ENCODE measurements at regions not wholly inside any gene's neighbourhood (a gene's known extent, or its start where the extent isn't known, plus 50 kb on each side); places are given as distances from the start of the nearest gene placed in this dataset.

DNA sequence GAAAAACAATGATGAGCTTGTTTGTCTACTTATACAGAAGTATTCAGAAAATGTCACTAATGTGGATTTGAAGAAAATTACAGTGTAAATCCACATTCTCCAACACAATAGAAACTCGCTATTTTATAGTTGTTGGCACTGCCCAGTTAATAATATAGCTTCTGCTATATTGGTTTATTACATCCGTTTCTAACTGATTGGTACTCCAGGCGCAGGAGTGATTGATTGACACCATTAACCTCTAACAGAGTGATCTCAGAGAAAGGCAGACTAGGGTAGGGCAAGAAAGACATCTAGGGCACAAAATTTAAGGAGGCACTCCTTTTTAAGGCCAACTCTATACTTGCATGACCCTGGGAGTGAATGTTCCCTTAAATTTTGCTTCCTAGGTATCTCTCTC lies 84.0 kb upstream of the MIER3 start:
- no peak overlapping the region for H3K4me3 Mint-ChIP-seq
- H3K4me1 Mint-ChIP-seq (ENCODE audit: low read depth) = peaks cover 4% of the 10 kb centered on the region
- DNase-seq = no peak
- intact Hi-C loops (cut with micrococcal nuclease) = no loop called here
- H3K27ac Mint-ChIP-seq = no peak overlapping the region
- H3K27me3 Mint-ChIP-seq (ENCODE audit: low read depth) = peaks cover 2% of the 10 kb centered on the region
- no peaks in the 10 kb centered on the region for H3K36me3 Mint-ChIP-seq (ENCODE audit: low read depth)
- no peaks in the 10 kb centered on the region for H3K9me3 Mint-ChIP-seq
- CTCF ChIA-PET = no interaction called here

DNA sequence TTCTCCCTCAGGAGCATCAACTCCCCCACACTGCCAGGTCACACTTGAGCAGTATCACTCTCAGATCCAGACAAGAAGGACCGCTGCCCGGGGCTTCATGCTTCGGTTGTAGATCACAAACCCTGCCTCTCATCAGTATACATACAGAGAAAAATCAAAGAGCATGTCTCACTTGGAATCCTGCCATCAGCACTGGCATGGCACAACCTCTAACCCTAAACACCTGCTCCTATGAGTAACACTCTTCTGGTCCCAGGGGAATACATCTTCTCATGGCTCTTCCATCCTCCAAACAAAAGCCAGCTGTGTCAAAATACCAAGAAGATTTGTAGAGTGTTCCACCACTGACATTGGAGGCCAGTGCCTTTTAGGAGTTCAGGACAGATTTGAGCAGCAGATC lies 84.8 kb upstream of the MIER3 start:
- Mint-ChIP-seq H3K4me1 (ENCODE audit: low read depth) (no peaks in the 10 kb centered on the region), H3K9me3 (no peaks in the 10 kb centered on the region), H3K36me3 (ENCODE audit: low read depth) (no peaks in the 10 kb centered on the region), H3K27ac (no peak overlapping the region), H3K27me3 (ENCODE audit: low read depth) (peaks cover 2% of the 10 kb centered on the region), H3K4me3 (no peak overlapping the region)
- CTCF ChIA-PET = interaction anchor here (0.5 to 0.9 kb wide), 2 partner anchors 78 to 1088 kb away, joined by 3 to 5 read pairs; no protein-coding TSS in a partner anchor
- no peak for DNase-seq
- intact Hi-C loops (cut with micrococcal nuclease) = no loop called here

DNA sequence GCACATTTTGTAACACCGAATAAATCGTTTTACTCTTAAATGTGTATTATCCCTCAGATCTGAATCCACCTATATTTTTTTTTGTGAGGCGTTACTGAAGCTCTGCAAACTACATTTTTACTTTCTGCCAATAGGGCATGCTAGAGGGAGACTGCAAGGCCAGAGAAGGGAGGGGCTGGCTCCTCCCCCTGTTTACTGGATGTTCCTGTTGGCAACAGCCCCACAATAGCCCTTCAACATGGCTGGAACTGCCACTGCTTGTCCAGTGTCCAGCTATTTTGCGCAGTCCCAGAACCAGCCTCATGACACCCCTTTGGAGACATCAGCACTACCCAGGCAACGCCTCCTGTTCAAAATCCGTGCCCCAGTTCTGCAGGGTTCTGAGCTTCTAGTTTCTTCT lies 85.4 kb upstream of the MIER3 start:
- H3K4me3 Mint-ChIP-seq = no peak overlapping the region
- CTCF ChIA-PET = interaction anchor here (0.5 to 0.9 kb wide), 2 partner anchors 77 to 1089 kb away, joined by 3 to 5 read pairs; no protein-coding TSS in a partner anchor
- H3K27ac Mint-ChIP-seq = no peak overlapping the region
- H3K36me3 Mint-ChIP-seq (ENCODE audit: low read depth) = no peaks in the 10 kb centered on the region
- DNase-seq = no peak
- H3K27me3 Mint-ChIP-seq (ENCODE audit: low read depth) = peaks cover 2% of the 10 kb centered on the region
- H3K4me1 Mint-ChIP-seq (ENCODE audit: low read depth) = no peaks in the 10 kb centered on the region
- intact Hi-C loops (cut with micrococcal nuclease) = no loop called here
- H3K9me3 Mint-ChIP-seq = no peaks in the 10 kb centered on the region

DNA sequence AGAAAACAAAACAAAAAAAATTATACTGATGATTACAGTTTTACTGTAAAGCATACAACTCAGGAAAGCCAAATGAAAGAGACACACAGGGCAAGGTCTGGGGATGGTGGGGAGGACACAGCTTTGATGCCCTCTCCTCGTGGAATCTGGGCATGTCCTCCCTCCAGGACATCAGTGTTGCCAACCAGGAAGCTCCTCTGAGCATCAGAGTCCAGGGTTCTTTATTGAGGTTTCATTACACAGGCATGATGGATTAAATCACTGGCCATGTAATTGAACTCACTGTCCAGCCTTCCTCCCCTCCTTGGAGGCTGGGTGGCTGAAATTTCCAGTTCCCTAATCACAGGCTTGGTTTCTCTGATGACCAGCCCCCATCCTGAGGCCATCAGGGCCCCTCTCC lies 89.6 kb upstream of the MIER3 start:
- H3K36me3 Mint-ChIP-seq (ENCODE audit: low read depth) = no peaks in the 10 kb centered on the region
- H3K27ac Mint-ChIP-seq = no peak overlapping the region
- H3K9me3 Mint-ChIP-seq = no peaks in the 10 kb centered on the region
- no peaks in the 10 kb centered on the region for H3K27me3 Mint-ChIP-seq (ENCODE audit: low read depth)
- CTCF ChIA-PET = interaction anchor here (0.5 kb wide), 1 partner anchor 179 kb away, joined by 3 read pairs; no protein-coding TSS in a partner anchor
- no peaks in the 10 kb centered on the region for H3K4me1 Mint-ChIP-seq (ENCODE audit: low read depth)
- intact Hi-C loops (cut with micrococcal nuclease) = no loop called here
- H3K4me3 Mint-ChIP-seq = no peak overlapping the region
- no peak for DNase-seq

DNA sequence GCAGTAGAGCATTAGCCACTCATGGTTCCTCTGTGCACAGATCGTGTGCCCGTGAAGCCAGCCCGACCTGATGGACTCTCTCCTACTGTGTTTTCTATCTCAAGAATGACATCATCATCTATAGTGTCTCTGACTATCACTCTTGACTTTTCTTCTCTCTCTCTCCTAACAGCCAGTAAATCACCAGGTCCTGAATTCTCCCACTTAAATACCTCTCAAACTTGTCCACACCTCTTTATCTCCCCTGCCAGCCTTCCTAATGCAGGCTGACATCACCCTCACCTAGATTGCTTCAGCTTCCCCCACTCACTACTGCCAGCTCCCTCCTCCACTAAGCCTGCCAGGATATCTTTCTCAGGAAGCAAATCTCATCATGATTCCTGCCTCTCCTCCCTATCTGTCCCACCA lies 90.6 kb upstream of the MIER3 start:
- Mint-ChIP-seq H3K36me3 (ENCODE audit: low read depth) (no peaks in the 10 kb centered on the region), H3K4me3 (no peak overlapping the region), H3K27me3 (ENCODE audit: low read depth) (no peaks in the 10 kb centered on the region), H3K9me3 (no peaks in the 10 kb centered on the region), H3K4me1 (ENCODE audit: low read depth) (no peaks in the 10 kb centered on the region), H3K27ac (no peak overlapping the region)
- no peak for DNase-seq
- CTCF ChIA-PET = no interaction called here
- intact Hi-C loops (cut with micrococcal nuclease) = no loop called here

DNA sequence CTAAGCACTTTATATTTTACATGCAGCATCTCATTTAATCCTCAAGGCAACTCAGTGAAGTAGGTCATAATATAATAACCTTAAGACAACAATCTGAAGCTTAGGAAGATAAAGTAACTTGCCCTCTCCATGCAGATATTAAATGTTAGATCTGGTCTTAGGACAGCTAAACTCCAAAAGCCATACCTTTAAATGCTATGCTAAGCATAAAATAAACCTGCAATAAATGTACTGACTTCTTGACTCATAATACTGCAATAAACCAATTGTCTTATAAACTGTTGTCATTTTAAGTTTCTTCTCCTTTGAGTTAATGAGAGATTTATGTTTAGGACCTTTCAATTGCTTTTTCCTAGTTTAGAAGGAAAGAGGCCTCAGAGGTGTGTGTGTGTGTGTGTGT lies 102.2 kb upstream of the MIER3 start:
- no peaks in the 10 kb centered on the region for H3K4me1 Mint-ChIP-seq (ENCODE audit: low read depth)
- no peaks in the 10 kb centered on the region for H3K36me3 Mint-ChIP-seq (ENCODE audit: low read depth)
- CTCF ChIA-PET = interaction anchor here (0.6 to 0.9 kb wide), 2 partner anchors 12 to 783 kb away, joined by 3 read pairs; no protein-coding TSS in a partner anchor
- H3K27me3 Mint-ChIP-seq (ENCODE audit: low read depth) = no peaks in the 10 kb centered on the region
- DNase-seq = no peak
- intact Hi-C loops (cut with micrococcal nuclease) = no loop called here
- H3K27ac Mint-ChIP-seq = no peak overlapping the region
- no peak overlapping the region for H3K4me3 Mint-ChIP-seq
- H3K9me3 Mint-ChIP-seq = no peaks in the 10 kb centered on the region

DNA sequence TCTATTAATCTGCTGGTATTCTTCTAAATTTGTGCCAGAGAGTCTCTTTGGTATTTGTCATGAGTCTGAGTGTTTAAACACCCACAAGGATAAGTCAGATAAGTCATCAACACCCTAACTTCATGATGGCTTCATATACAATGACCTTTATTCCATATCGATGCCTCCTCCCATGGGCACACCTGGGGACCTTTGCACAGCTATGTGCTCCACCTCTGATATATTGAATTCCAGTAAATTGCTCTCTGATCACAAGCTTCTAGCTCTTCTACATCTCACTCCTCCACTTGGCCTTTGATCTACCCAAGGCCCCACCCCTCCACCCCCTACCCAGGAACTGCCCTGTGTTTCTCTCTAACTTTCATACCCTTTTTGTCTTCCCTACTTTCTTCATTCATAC lies 102.7 kb upstream of the MIER3 start:
- Mint-ChIP-seq H3K4me3 (no peak overlapping the region), H3K36me3 (ENCODE audit: low read depth) (no peaks in the 10 kb centered on the region), H3K9me3 (no peaks in the 10 kb centered on the region), H3K27ac (no peak overlapping the region), H3K4me1 (ENCODE audit: low read depth) (no peaks in the 10 kb centered on the region), H3K27me3 (ENCODE audit: low read depth) (no peaks in the 10 kb centered on the region)
- CTCF ChIA-PET = no interaction called here
- intact Hi-C loops (cut with micrococcal nuclease) = no loop called here
- DNase-seq = no peak

DNA sequence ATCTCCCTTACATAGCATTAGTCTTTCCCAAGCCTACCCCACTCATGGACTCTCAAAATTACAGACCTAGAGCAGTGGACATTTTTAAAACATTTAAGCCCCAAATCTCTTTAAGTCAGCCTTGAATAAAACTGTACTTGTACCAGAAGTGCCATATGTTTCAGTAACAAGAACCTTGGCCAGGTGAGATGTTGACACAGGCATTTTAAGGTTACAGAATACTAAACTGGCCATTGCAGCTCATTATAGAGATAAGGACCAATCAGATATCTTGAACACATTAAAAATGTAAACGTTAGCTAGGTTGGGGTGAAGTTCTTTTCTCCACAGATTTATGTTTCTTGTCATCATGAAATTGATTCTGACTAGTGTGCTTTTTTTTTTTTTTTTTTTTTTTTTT lies 103.8 kb upstream of the MIER3 start:
- no peak overlapping the region for H3K27ac Mint-ChIP-seq
- no peaks in the 10 kb centered on the region for H3K4me1 Mint-ChIP-seq (ENCODE audit: low read depth)

DNA sequence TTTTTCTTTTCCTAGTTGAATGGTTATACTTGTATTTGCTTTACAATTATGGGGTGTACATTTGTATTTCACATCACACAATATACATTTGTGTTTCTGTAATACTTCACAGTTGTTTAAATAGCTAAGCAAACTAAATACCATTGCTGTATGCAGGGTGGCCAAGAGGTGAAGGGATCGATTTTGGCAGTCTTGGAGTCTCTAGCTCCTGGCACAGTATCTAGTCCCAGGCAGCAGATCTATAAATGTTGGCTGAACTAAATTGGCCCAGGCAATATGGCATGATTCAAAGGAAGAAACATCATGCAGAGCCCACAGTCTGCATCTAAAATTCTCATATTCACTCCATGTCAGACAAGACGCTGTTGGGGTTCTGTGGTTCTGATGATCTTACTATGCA lies 110.1 kb upstream of the GPBP1 start:
- Mint-ChIP-seq H3K4me3 (no peak overlapping the region), H3K36me3 (ENCODE audit: low read depth) (no peaks in the 10 kb centered on the region), H3K27ac (no peak overlapping the region), H3K27me3 (ENCODE audit: low read depth) (peaks cover 8% of the 10 kb centered on the region), H3K9me3 (peaks cover 4% of the 10 kb centered on the region), H3K4me1 (ENCODE audit: low read depth) (no peaks in the 10 kb centered on the region)
- CTCF ChIA-PET = no interaction called here
- intact Hi-C loops (cut with micrococcal nuclease) = no loop called here
- DNase-seq = no peak

More for the DNA sequence above, 103.8 kb upstream of the MIER3 start:
- no peaks in the 10 kb centered on the region for H3K36me3 Mint-ChIP-seq (ENCODE audit: low read depth)
- H3K4me3 Mint-ChIP-seq = no peak overlapping the region
- intact Hi-C loops (cut with micrococcal nuclease) = no loop called here
- CTCF ChIA-PET = interaction anchor here (0.8 to 1.4 kb wide), 2 partner anchors 48 to 59 kb away, joined by 3 read pairs; no protein-coding TSS in a partner anchor
- no peaks in the 10 kb centered on the region for H3K27me3 Mint-ChIP-seq (ENCODE audit: low read depth)
- H3K9me3 Mint-ChIP-seq = no peaks in the 10 kb centered on the region
- no peak for DNase-seq

DNA sequence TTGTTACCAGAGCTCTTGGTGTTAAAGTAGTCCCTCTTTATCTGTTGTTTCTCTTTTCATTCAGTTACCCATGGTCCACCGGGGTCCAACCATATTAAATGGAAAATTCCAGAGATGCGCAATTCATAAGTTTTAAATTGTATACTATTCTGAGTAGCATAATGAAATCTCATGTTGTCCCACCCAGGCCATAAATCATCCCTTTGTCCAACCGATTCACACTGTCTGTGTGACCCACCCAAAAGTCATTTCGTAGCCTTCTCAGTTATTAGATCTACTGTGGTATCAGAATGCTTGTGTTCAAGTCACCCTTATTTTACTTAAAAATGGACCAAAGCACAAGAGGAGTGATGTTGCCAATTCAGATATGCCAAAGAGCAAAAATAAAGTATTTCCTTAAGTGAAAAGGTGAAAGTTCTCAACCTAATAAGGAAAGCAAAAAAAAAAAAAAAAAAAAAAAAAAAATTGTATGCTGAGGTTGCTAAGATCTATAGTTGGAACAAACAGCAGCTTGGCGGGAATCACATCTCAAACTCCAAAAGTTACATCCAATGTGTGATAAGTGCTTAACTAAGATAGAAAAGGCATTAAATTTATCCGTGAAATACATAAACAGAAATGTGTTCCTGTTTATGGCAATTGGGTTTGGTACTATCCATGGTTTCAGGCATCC lies 106.8 kb upstream of the GPBP1 start:
- Mint-ChIP-seq H3K36me3 (ENCODE audit: low read depth) (no peaks in the 10 kb centered on the region), H3K27ac (no peak overlapping the region), H3K4me3 (no peak overlapping the region), H3K9me3 (peaks cover 14% of the 10 kb centered on the region), H3K4me1 (ENCODE audit: low read depth) (no peaks in the 10 kb centered on the region), H3K27me3 (ENCODE audit: low read depth) (peaks cover 6% of the 10 kb centered on the region)
- intact Hi-C loops (cut with micrococcal nuclease) = no loop called here
- CTCF ChIA-PET = no interaction called here
- DNase-seq = no peak

DNA sequence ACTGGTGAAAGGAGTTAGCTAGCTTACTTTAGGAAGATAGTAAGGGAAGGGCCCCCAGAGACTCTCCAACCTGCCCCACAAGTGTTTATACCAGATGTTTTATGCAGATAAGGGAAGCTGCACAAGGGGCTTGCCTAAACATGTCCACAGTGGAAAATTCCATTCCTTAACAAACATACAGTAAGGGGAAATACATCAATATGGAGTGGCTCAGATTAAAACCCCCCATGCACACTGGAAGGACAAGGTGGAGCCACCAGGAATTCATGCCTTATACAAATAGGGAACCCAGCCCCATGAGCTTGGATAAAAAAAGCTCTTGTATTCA lies 106.3 kb upstream of the GPBP1 start:
- DNase-seq = no peak
- CTCF ChIA-PET = no interaction called here
- intact Hi-C loops (cut with micrococcal nuclease) = no loop called here
- no peaks in the 10 kb centered on the region for H3K36me3 Mint-ChIP-seq (ENCODE audit: low read depth)
- no peak overlapping the region for H3K4me3 Mint-ChIP-seq
- H3K27ac Mint-ChIP-seq = no peak overlapping the region
- no peaks in the 10 kb centered on the region for H3K4me1 Mint-ChIP-seq (ENCODE audit: low read depth)
- H3K27me3 Mint-ChIP-seq (ENCODE audit: low read depth) = peaks cover 8% of the 10 kb centered on the region
- H3K9me3 Mint-ChIP-seq = peaks cover 14% of the 10 kb centered on the region

DNA sequence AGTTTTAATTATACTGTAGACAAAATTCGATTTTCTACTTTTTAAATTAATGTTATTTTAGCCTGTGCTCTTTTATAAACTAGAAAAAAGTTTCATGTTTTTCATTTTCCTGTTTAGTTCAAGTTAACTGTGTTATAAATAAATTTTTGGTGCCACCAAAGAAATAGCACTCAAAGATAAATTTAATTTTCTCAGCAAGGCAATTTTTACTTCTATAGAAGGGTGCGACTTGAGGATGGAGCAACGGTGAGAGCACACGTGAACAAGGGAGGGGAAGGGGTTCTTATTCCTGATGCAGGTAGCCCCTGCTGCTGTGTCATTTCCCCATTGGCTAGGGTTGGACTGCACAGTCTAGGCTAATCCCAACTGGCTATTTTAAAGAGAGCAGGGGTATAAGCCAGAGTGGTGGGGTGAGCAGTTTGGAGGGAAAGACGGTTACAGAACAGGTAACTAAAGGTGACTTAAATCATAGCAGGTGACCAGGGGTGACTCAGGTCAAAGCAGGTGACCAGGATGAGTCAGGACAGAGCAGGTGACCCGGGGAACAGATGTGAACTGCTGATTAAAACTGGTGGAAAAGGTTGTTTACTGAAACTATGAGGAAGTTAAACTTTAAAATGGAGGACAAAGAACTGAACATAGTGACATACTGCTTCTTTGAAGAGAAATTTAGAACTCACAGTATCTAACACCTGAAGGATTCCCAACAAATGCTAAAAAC lies 104.6 kb upstream of the GPBP1 start:
- peaks cover 14% of the 10 kb centered on the region for H3K9me3 Mint-ChIP-seq
- H3K27ac Mint-ChIP-seq = no peak overlapping the region
- DNase-seq = no peak
- H3K4me3 Mint-ChIP-seq = no peak overlapping the region
- H3K36me3 Mint-ChIP-seq (ENCODE audit: low read depth) = no peaks in the 10 kb centered on the region
- CTCF ChIA-PET = no interaction called here
- intact Hi-C loops (cut with micrococcal nuclease) = no loop called here
- peaks cover 11% of the 10 kb centered on the region for H3K27me3 Mint-ChIP-seq (ENCODE audit: low read depth)
- no peaks in the 10 kb centered on the region for H3K4me1 Mint-ChIP-seq (ENCODE audit: low read depth)

All from activated naive CD4-positive, alpha-beta T cell treated with anti-CD3 and anti-CD28 coated beads for 36 hours (primary cell).